Stimulated activated naive CD4-positive, alpha-beta T cell (primary cell): ENCODE measurements at regions not wholly inside any gene's neighbourhood (a gene's known extent, or its start where the extent isn't known, plus 50 kb on each side); places are given as distances from the start of the nearest gene placed in this dataset.

Experiments used
- DNase-seq, 6 experiments: peaks; one replicate each; lab custom pipeline; 2025; lab: John Stamatoyannopoulos, UW

GRCh38 chr21:38984982-38985567 lies 179.3 kb downstream of the ETS2 start:
- DNase-seq, result no peak

GRCh38 chr21:38984568-38984967 lies 178.8 kb downstream of the ETS2 start:
- DNase-seq, result no peak

- no peak for DNase-seq
Observed at GRCh38 chr21:38983560-38983959, 177.8 kb downstream of the ETS2 start.

GRCh38 chr21:38982804-38983203 lies 177.1 kb downstream of the ETS2 start:
- no peak for DNase-seq

- DNase-seq, result no peak
Observed at GRCh38 chr21:38982096-38982495, 176.4 kb downstream of the ETS2 start.

DNA sequence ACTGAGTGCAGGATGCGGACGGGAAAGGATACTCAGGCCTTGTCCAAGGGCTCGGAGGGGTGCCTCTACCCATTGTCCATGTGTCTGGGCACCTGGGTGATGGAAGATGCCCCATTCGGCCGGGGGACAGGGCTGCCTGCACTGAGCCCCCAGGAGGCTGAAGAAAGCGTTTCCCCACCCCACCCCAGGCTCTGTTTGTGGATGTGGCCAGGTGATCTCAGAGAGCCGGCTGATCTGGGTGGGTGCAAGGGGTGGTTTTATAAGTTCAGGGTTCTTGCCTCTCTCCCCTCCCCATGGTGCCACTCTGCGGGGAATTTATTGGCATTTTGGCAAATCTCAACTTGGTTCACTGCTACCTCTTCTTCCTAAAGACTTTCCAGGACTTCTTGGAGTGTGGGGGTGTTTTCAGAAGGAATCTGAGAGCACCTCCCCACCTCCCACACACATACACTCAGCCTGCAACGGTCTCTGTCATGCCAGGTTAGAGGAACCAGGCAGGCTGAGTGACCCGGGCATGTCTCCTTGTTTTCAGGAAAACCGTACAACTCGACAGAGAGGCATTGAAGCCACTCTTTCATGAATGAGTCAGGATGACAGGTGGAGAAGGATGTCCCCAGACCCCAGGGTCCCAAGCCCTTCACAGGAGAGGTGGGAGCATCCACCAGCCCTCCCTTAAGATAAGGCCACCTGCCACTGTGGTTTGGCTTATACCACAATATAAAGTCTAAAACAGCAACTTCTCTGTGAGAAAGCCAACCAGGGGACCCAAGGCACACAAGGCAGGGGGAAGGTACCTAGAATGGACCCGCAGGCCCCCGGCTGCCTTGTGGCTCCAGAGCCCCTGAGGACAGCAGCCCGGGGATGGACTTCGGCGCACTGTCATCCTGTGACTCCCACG lies 174.9 kb downstream of the ETS2 start:
- no peak for DNase-seq

GRCh38 chr21:38979271-38980121 lies 173.8 kb downstream of the ETS2 start:
- no peak for DNase-seq

GRCh38 chr21:38976900-38977299 lies 171.2 kb downstream of the ETS2 start:
- DNase-seq, result no peak

DNA sequence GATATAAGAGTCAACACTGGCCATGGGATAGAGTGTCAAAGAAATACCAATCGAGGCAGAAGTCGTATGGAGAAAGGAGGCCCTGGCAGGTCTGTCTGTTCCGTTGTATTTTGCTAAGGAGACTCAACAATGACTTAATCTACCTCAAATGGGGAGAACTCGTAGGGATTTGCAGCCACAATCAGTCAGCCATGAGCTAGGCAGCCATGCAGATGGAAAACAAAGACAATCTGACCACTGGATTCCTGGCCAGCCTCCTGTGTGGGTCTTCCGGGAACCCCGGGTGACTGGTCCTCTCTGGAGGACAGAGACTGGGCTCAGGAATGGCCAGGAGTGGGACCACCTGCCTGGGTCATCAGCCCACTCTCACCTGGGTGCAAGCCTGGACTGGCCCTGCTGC lies 167.8 kb downstream of the ETS2 start:
- DNase-seq, result no peak

DNA sequence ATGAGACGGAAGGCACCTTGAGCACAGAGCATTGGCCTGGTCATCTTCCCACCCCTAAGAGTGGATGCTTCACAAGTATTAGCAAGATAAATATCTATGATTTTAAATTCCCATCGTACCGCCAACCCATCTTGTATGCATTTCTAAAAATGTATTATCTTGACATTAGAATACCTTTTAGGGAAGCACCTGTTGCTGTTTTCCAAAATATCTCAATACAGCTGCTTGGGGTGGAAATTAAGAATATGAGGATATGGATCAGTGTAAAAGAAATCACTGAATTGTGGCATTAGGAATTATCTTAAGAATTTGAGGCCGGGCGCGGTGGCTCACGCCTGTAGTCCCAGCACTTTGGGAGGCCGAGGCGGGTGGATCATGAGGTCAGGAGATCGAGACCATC lies 166.3 kb downstream of the ETS2 start:
- no peak for DNase-seq

DNA sequence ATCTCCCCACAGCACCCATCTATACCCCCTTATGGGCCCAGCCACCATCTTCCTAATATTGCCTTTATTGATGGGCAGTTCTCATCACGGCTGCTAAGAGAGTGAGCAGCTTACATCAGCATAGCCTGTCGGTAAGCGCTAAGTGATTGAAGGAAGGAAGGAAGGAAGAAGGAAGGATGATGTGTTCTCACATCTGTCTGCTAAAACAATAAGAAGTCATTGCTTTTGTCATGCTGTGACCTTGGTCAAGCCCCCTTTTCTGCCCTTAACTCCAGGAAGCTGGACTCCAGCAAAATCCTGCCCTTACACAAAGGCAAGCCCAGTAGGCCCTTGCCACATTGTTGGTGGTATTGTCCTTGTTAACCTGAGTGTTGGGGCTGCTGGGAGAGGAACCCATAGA lies 165.0 kb downstream of the ETS2 start:
- DNase-seq, result no peak

DNA sequence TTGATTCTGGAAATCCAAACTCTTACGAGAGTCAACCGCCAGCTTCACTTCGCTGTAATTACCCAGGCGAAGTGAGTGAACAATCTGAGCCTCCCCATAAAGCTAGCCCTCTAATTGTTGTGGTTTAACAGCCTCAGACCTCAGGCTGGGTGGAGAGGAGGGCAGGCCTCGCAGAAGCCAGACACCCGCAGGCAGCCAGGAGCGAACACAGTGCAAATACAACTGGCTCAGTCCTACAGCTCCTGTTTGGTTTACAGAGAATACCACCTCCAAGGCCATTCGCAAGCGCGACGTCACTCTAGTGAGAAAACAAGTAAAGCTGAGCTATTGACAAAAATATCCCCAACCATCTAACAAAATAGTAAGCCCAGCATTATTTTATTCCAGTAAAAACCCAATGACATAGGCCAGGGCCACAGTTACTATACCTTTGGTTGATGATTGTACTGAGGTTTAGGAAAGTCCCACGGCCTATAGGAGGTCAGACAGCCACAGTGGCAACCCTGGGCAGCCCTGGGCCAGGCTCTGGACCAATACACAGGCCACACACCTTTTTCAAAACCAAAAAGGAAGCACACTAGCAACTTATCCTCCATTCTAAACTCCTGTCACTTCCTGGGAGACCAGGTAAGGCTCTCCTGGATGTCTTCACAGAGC lies 163.3 kb downstream of the ETS2 start:
- DNase-seq, result no peak

GRCh38 chr21:38965910-38966504 lies 160.3 kb downstream of the ETS2 start:
- DNase-seq, result no peak

- DNase-seq, result no peak
Observed at GRCh38 chr21:38965241-38965640, 159.5 kb downstream of the ETS2 start.

GRCh38 chr21:38963006-38963405 lies 157.3 kb downstream of the ETS2 start:
- DNase-seq, result no peak

GRCh38 chr21:38960251-38960650 lies 154.5 kb downstream of the ETS2 start:
- no peak for DNase-seq

GRCh38 chr21:38959692-38960061 lies 153.9 kb downstream of the ETS2 start:
- DNase-seq, result no peak

DNA sequence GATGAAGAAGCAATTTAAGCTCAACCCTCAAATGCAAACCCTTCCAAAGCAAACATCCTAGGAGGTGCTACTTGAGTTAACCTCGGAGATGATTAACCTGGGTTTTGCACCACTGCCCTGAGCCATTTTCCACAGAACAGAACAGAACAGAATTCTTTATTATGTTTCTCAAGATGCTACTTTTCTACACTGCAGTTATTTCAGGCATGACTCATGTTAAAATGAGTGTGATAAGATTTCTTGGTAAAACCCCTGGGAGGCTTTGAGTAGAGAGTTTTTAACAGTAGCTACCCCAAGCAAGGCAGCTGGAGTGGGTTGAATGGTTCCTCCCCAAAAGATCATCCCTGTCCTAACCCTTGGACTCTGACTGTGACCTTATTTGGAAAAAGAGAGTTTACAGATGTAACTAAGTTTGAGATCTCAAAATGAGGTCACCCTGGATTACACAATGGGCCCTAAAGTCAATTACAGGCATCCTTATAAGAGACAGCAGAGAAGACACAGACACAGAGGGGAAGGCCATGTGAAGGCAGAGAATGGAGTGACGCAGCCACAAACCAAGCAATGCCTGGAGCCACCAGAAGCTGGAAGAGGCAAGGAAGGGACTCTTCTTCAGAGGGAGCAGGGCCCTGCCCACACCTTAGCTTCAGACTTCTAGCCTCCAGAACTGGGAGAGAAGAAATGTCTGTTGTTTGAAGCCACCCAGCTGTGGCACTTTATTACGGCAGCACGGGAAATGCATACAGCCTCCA lies 153.4 kb downstream of the ETS2 start:
- no peak for DNase-seq

DNA sequence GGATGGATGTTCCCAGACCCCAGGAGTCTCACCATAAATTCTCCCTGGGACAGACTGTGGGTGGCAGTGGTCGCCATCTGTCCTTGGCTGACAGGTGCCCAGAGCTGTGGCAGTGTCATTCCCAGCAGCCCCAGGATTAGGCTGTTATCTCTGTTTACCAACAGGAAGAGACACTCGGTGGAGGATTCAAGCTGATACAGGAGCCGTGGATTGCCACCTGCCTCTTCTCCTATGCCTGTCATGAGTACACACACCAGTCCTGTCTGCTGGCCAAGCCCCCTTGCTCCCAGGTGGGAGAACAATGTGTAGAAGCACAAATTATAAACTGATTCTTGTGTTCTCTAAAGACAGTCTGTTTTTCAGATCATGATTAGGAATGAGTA lies 152.6 kb downstream of the ETS2 start:
- DNase-seq, result no peak

GRCh38 chr21:38957575-38958322 lies 152.0 kb downstream of the ETS2 start:
- DNase-seq, result no peak
